ENCODE measurements at regions not wholly inside any gene's neighbourhood (a gene's known extent, or its start where the extent isn't known, plus 50 kb on each side); places are given as distances from the start of the nearest gene placed in this dataset.

DNA sequence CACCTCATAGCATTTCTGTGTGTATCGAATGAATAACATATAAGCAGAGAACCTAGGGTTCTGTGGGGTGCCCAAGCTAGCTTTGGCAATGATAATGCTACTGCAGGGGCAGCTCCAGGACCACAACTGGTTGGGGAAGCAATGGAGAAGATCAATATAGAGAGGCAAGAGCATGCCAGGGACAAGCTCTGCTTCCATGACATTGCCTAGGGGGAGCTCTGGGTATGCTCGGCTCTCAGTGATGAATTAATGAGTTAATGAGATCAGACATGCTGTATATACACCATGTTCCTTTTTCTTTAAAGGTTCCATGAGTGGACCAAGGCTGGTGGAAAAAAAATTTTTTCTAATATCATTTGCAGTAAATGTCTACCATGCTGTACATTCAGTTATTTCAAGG is 618.4 kb downstream of the BCL11A start:
- Histone ChIP-seq H3K4me3 (ENCODE audit: low read depth, low read length, poor library complexity, severe bottlenecking) (no peak overlapping the region), H3K9me2 (ENCODE audit: low read depth, low read length) (no peaks in the 10 kb centered on the region), H3K27ac (ENCODE audit: low read depth, low read length, poor library complexity, severe bottlenecking) (no peak overlapping the region), H4K20me1 (ENCODE audit: insufficient read depth, low read length) (no peaks in the 10 kb centered on the region), H3K9me3 (ENCODE audit: low read length) (no peaks in the 10 kb centered on the region), H3K9ac (ENCODE audit: low read length) (no peak overlapping the region), H3K27me3 (ENCODE audit: insufficient read depth, low read length) (no peaks in the 10 kb centered on the region), H2AFZ (ENCODE audit: low read length) (no peak overlapping the region), H3K79me2 (ENCODE audit: insufficient read depth, low read length) (no peaks in the 10 kb centered on the region), H3K4me1 (ENCODE audit: insufficient read depth, low read length, severe bottlenecking) (no peaks in the 10 kb centered on the region), H3F3A (ENCODE audit: insufficient read depth, low read length) (no peaks in the 10 kb centered on the region), H3K4me2 (ENCODE audit: low read length) (no peak overlapping the region), H3K36me3 (ENCODE audit: insufficient read depth, low read length) (no peaks in the 10 kb centered on the region)
- no peak for TF ChIP-seq EZH2 (IDR thresholded peaks at IDR 0.05; ENCODE audit: borderline replicate concordance, low read length)
- TF ChIP-seq, protein P1, sequence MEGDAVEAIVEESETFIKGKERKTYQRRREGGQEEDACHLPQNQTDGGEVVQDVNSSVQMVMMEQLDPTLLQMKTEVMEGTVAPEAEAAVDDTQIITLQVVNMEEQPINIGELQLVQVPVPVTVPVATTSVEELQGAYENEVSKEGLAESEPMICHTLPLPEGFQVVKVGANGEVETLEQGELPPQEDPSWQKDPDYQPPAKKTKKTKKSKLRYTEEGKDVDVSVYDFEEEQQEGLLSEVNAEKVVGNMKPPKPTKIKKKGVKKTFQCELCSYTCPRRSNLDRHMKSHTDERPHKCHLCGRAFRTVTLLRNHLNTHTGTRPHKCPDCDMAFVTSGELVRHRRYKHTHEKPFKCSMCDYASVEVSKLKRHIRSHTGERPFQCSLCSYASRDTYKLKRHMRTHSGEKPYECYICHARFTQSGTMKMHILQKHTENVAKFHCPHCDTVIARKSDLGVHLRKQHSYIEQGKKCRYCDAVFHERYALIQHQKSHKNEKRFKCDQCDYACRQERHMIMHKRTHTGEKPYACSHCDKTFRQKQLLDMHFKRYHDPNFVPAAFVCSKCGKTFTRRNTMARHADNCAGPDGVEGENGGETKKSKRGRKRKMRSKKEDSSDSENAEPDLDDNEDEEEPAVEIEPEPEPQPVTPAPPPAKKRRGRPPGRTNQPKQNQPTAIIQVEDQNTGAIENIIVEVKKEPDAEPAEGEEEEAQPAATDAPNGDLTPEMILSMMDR (IDR thresholded peaks at IDR 0.05; ENCODE audit: low read length) = no peak

DNA sequence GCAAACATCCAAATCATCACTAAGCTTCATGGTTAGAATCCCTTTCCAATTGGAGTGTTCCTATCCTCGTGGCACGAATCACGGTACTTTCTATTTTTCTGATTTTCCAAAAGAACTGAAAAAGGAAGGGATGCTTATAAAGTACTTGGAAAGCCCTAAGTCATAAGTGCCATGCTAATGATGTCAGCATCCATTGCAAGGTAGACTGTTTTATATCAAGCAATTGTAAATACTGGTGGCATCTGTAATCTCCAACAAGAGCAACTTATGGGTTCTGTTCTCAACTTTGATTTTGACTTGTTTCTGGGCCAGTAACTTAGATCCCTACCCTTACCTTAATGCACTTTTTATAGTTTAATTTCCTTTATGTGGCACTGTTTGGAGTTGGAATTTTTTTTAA is 619.5 kb downstream of the BCL11A start:
- Histone ChIP-seq H3K4me1 (ENCODE audit: insufficient read depth, low read length, severe bottlenecking) (no peaks in the 10 kb centered on the region), H4K20me1 (ENCODE audit: insufficient read depth, low read length) (no peaks in the 10 kb centered on the region), H3K27me3 (ENCODE audit: insufficient read depth, low read length) (no peaks in the 10 kb centered on the region), H3K9me3 (ENCODE audit: low read length) (no peaks in the 10 kb centered on the region), H3K27ac (ENCODE audit: low read depth, low read length, poor library complexity, severe bottlenecking) (no peak overlapping the region), H3K9ac (ENCODE audit: low read length) (no peak overlapping the region), H3K36me3 (ENCODE audit: insufficient read depth, low read length) (no peaks in the 10 kb centered on the region), H3F3A (ENCODE audit: insufficient read depth, low read length) (no peaks in the 10 kb centered on the region), H3K9me2 (ENCODE audit: low read depth, low read length) (no peaks in the 10 kb centered on the region), H2AFZ (ENCODE audit: low read length) (no peak overlapping the region), H3K4me3 (ENCODE audit: low read depth, low read length, poor library complexity, severe bottlenecking) (no peak overlapping the region), H3K79me2 (ENCODE audit: insufficient read depth, low read length) (no peaks in the 10 kb centered on the region), H3K4me2 (ENCODE audit: low read length) (no peak overlapping the region)
- TF ChIP-seq EZH2 (IDR thresholded peaks at IDR 0.05; ENCODE audit: borderline replicate concordance, low read length) = no peak
- TF ChIP-seq, protein P1 (IDR thresholded peaks at IDR 0.05; ENCODE audit: low read length) = no peak

GRCh38 chr2:59932341-59932740 is 621.1 kb downstream of the BCL11A start:
- Histone ChIP-seq H3K4me2 (ENCODE audit: low read length) (no peak overlapping the region), H3K36me3 (ENCODE audit: insufficient read depth, low read length) (no peaks in the 10 kb centered on the region), H3K4me1 (ENCODE audit: insufficient read depth, low read length, severe bottlenecking) (no peaks in the 10 kb centered on the region), H3K9me2 (ENCODE audit: low read depth, low read length) (no peaks in the 10 kb centered on the region), H4K20me1 (ENCODE audit: insufficient read depth, low read length) (no peaks in the 10 kb centered on the region), H3K27me3 (ENCODE audit: insufficient read depth, low read length) (no peaks in the 10 kb centered on the region), H3K9ac (ENCODE audit: low read length) (no peak overlapping the region), H3F3A (ENCODE audit: insufficient read depth, low read length) (no peaks in the 10 kb centered on the region), H3K79me2 (ENCODE audit: insufficient read depth, low read length) (no peaks in the 10 kb centered on the region), H3K27ac (ENCODE audit: low read depth, low read length, poor library complexity, severe bottlenecking) (no peak overlapping the region), H3K4me3 (ENCODE audit: low read depth, low read length, poor library complexity, severe bottlenecking) (no peak overlapping the region), H3K9me3 (ENCODE audit: low read length) (no peaks in the 10 kb centered on the region), H2AFZ (ENCODE audit: low read length) (no peak overlapping the region)
- TF ChIP-seq, protein P1 (IDR thresholded peaks at IDR 0.05; ENCODE audit: low read length) = no peak
- no peak for TF ChIP-seq EZH2 (IDR thresholded peaks at IDR 0.05; ENCODE audit: borderline replicate concordance, low read length)

All from OCI-LY1 (cell line).